NCI-H2171 (cell line): ENCODE measurements at regions not wholly inside any gene's neighbourhood (a gene's known extent, or its start where the extent isn't known, plus 50 kb on each side); places are given as distances from the start of the nearest gene placed in this dataset.

ENCODE experiments used
- DNase-seq: peaks from one replicate; lab custom pipeline; 2025; lab: John Stamatoyannopoulos, UW

GRCh38 chr6:94074764-94075163 is 655.4 kb upstream of the EPHA7 start:
- no peak for DNase-seq

DNA sequence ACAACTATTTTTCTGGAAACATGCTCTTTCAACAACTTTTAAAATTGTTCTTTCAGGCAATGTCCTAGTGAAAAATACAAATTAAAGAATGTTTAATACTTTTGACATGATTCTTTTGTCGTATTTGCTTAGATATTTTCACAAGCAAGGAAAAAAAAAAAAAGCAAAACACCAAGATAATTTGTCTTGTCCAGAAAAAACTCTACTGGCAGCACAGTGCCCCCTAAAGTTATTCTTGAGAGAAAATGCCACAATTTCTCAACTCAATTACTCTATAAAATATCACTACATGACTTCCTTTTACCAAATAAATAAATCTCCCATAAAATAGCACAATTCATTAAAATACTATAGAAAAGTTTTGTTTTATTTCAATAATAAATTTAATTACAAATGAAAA is 652.5 kb upstream of the EPHA7 start:
- no peak for DNase-seq

DNA sequence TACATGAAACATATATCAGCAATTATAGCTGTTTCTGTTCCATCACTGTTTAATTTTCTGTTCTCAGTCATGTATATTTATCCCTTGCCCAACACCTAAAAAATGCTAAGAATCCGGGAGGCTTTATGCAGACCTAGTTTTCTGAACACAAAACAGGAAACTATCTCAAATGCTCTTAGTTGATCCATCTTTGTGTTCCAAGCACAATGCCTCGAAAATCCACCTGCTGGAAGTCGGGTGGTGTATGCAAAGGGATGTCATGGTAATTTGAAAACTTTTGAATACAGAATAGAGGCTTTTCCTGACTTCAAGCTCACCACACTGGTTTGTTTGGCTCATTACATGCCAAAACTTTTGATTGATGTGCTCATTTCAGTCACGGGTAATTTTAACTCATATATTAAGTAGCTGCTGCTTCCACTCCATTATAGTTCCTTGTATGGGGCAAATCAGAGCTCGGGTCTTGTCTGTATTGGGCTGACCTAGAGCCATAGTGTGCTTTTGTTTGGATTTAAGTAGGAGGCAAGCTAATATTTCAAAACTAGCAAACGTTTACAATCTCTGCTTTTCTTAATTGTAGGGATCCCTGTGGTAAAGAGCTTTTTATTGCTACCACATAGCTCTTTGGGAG is 646.5 kb upstream of the EPHA7 start:
- no peak for DNase-seq

DNA sequence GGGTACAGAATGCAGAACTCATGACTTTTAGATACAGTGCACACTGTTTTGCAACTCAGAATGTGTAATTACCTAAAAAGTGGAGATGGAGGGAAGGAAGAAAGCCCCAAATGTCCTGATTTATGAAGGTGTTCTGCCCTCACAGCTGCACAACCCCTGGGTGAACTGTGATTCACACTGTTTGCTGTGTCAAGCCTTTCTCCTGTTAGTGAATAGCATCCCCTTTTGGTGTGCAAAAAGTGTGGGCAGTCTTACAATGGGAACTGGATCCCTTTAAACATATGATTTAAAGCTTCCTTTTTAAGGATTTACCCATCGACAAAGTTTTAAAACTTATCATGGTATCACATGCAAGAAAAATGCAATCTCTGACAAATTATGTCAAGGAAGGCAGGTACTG is 633.4 kb upstream of the EPHA7 start:
- DNase-seq, result no peak

- no peak for DNase-seq
Measured at GRCh38 chr6:94050515-94050914, 631.2 kb upstream of the EPHA7 start.

GRCh38 chr6:94049001-94049400 is 629.6 kb upstream of the EPHA7 start:
- no peak for DNase-seq

DNA sequence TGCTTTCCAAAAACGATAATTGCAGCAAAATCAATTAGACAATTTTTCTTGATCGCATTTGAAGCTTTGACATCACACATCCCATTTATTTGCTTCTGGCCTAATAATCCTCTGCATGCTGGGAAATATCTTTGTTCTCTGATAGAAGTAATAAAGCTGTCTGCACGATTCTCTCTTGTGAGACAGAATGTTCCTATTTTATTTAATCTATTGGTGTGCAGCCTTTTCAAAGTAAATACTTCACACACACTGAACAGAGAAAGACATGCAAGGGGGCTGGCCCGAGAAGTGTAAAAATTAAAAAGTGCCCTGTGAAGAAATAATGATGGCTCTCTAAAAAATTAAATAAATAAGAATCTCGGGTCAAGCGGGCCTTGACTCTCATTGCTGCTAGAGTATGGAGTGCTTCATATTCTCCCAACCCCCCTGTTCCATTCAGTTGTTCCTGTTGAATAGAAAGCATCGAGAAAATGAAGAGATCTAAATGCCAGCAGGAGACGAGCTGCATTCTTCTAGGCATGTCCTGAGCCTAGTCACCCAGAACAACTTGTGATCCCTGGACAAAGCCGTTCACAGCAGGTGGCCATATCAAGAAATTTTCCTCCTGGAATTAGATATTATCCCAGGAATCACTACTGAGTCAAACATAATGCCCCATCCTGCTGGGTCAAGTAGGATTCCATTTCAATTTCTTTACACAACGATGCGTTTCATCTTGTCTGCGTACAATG is 625.9 kb upstream of the EPHA7 start:
- DNase-seq, result no peak

- DNase-seq, result no peak
Measured at GRCh38 chr6:94041945-94042709, 622.8 kb upstream of the EPHA7 start.

GRCh38 chr6:94036024-94036423 is 616.7 kb upstream of the EPHA7 start:
- DNase-seq, result no peak

DNA sequence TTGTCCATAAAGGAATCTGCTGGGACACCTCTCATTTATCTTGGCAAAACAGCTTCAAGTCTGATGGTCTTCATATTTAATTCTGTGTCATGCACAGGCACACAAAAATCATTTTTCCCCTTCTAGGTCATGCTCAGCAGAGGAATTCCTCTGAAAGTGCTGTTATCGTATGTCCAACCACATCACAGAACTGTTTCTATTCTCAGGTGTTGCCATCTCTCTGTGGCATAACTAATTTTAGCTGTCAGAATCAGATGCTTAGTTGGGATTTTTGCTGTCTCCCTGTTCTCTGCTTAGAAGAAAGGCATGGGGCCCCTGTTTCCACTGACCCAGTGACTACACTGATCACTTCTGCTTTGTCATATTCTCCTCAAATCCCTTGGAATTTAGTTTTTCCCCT is 608.0 kb upstream of the EPHA7 start:
- DNase-seq, result no peak

DNA sequence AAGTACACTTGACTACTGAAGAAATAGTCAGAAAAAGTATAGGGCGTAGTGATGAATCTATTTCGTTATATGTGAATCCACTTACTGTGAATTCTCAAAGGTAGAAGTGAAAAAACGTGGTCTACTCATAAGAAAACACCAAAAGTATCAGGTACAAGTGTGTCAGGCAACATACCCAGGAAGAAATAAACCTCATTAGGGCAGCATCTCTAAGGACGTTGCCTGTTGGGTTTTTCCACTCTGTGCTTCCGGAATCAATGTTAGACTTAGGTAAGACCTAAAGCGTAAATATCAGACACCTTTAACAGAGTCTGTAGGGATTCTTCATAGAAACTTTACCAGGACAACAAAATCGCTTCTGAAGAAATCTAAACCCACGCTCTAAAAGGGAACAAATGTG is 607.2 kb upstream of the EPHA7 start:
- DNase-seq, result no peak

- no peak for DNase-seq
Measured at GRCh38 chr6:94005835-94006234, 586.5 kb upstream of the EPHA7 start.

- no peak for DNase-seq
Measured at GRCh38 chr6:93992976-93993375, 573.6 kb upstream of the EPHA7 start.

DNA sequence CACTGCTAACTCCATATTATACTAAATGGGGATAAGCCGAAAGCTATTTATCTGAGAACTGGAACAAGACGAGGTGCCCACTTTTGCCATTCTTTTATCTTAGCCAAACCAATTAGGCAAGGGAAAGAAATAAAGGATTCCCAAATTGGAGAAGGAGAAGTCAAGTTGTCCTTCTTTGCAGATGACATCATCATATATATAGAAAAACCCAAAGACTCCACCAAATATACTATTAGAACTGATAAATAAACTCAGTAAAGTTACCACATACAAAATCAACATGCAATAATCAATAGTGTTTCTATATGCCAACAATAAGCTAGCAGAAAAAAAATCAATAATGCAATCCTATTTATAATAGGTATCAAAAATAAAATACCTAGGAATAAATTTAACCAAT is 570.3 kb upstream of the EPHA7 start:
- DNase-seq, result no peak

- no peak for DNase-seq
Measured at GRCh38 chr6:93985953-93986352, 566.6 kb upstream of the EPHA7 start.

DNA sequence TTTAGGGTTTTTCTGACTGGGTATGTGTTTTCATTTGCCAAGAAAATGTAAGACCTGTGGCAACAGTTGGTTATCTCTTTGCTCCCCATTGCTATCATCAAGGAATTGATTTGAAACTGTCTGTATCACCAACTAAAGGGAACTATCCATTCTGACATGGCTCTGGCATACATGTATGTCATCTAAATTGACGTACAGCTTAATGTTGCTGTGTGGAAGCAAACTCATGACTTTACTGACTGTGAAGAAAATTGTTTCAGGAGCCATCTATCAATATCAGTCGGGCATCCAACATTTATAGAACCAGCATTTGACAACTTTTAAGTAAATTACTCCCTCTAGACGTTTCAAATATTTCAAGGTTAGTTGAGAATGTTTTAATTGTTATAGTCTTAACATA is 555.8 kb upstream of the EPHA7 start:
- DNase-seq, result no peak

DNA sequence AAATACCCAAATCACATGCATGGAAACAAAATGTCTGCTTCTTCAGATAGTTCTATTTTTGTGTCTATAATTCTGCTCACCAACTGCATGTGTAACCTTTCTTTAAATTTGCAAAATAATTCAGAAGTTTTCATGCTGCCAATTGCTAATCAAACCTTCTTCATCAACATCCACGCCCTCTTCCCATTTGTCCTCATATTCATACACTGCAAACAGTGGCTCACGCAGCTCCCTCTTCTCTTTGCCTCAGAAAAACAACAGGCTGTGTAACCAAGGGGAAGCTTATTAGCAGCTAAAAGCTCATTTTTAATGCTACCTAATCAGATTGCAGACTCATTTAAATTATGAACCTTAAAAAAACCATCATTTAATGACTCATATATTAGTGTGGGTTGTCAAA is 555.0 kb upstream of the EPHA7 start:
- no peak for DNase-seq

DNA sequence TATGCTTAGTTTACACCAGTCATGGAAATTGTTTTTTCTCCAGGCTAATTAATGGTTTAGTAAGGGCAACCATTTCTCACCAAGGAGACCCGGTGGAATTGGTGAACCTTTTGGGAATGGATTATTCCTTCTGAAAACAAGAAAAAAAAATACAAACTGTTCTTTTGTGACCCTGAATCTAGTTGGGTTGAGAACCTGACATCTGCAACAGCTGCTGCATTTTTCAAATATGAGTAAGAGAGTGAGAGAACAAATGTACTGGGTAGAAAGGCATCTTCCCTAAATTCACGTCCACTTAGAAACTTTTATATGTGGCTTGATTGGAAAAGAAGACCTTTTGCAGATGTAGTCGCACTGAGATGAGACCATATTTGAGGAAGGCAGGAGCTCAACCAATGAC is 553.4 kb upstream of the EPHA7 start:
- DNase-seq, result no peak

DNA sequence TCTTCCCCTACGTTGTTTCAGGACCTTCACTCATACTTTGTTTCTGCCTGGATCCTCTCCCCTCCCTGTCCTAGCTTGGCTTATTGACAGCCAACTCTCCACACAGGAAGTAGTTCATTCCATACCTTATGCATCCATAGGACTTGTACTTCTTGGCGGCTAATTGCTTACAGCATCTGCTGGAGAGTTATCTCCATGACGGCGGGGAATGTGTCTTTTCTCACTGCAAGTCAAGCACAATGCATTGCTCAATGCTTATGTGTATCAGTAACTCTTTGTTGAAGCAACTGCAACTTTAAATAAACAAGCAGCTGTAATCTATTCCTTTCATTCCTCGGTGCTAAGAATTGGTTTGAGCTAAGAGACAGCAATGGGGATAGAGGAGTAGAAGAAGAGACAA is 551.3 kb upstream of the EPHA7 start:
- DNase-seq, result no peak

DNA sequence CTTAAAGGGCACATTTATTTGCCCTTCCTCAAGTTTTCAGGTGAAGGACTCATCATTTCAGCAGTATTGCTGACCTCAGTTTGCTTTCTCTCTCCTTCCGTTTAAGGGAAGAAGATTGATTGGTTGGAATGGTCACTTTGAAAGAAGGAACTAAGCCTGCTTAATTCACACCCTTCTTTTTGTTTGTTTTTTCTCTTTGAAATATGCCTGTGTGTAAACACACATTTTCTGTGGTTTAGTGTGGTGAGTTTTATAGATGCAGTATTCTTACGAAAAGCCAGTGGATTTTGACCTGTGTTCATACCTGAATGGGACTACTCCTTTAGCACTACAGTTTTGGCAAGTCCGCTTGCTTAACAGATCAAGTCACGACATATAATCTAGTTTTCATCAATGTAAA is 548.8 kb upstream of the EPHA7 start:
- no peak for DNase-seq

DNA sequence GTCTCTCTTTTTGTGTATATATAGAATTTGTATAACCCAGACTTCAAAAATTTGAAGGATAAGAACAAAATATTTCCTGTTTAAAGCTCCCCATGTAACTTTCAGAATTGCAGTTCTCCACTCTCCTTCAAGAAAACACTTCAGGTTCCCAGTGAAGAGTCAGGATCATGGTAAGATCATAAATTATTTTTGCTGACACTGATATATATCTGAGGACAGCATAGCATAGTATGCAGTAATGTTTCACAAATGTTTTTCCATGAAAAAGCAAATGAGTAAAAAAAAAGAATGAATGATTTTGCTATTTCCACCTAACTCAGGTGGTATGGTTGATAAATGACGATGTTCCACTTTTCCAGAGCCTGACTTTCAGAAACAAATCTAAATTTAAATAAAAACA is 545.6 kb upstream of the EPHA7 start:
- no peak for DNase-seq

GRCh38 chr6:93964321-93964720 is 545.0 kb upstream of the EPHA7 start:
- DNase-seq, result no peak

DNA sequence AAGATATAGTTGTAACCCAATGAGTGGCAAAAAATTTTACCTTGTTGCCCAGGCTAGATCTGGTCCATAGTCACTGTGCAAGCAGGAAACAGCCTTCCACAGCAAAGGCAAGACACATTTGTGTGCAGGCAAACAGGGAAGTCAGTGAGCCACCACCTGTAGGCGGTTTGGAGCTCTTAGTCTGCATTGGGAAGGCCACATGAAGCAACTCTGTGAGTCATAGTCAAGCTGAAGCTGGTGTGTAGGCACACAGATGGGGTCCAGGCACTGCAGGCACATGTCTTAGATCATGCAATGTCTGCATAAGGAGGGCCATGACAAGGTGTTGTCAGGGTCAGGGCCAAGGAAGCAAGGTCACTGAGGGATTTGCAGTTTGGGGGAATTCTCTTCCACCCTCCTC is 543.2 kb upstream of the EPHA7 start:
- no peak for DNase-seq
